ENCODE measurements at regions not wholly inside any gene's neighbourhood (a gene's known extent, or its start where the extent isn't known, plus 50 kb on each side); places are given as distances from the start of the nearest gene placed in this dataset.

- TF ChIP-seq LEF1 (IDR thresholded peaks at IDR 0.05; ENCODE audit: borderline replicate concordance) (no peak), PKNOX1 (IDR thresholded peaks at IDR 0.05) (no peak), BHLHE40 (IDR thresholded peaks at IDR 0.05; ENCODE audit: borderline replicate concordance) (no peak), SUZ12 (IDR thresholded peaks at IDR 0.05) (no peak), ARNT (IDR thresholded peaks at IDR 0.05) (no peak), CTBP1 (IDR thresholded peaks at IDR 0.05; ENCODE audit: borderline replicate concordance) (no peak), SP1 (IDR thresholded peaks at IDR 0.05) (no peak), NFRKB (IDR thresholded peaks at IDR 0.05) (no peak), FOXA1 (IDR thresholded peaks at IDR 0.05) (no peak), L3MBTL2 (conservative IDR thresholded peaks at IDR 0.05) (no peak), TARDBP (IDR thresholded peaks at IDR 0.05) (no peak), FOXK2 (IDR thresholded peaks at IDR 0.05) (no peak), HDGF (IDR thresholded peaks at IDR 0.05; ENCODE audit: borderline replicate concordance) (no peak)
These were observed 1507.1 kb downstream of the C4orf33 start for GRCh38 chr4:130603043-130603442.

Data from HEK293T (cell line).